ENCODE measurements at regions not wholly inside any gene's neighbourhood (a gene's known extent, or its start where the extent isn't known, plus 50 kb on each side); places are given as distances from the start of the nearest gene placed in this dataset.
"Not testable (repeated sequence)": the region's sequence is repeated elsewhere in the genome, so short reads cannot be mapped to it uniquely, and the experiment has no call there.

DNA sequence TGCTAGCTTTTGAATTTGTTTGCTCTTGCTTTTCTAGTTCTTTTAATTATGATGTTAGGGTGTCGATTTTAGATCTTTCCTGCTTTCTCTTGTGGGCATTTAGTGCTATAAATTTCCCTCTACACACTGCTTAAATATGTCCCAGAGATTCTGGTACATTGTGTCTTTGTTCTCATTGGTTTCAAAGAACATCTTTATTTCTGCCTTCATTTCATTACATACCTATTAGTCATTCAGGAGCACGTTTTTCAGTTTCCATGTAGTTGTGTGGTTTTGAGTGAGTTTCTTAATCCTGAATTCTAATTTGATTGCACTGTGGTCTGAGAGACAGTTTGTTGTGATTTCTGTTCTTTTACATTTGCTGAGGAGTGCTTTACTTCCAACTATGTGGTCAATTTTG lies 51.2 kb upstream of the MB21D2 start:
- DNase-seq (ENCODE audit: low spot score) = not testable (repeated sequence)

DNA sequence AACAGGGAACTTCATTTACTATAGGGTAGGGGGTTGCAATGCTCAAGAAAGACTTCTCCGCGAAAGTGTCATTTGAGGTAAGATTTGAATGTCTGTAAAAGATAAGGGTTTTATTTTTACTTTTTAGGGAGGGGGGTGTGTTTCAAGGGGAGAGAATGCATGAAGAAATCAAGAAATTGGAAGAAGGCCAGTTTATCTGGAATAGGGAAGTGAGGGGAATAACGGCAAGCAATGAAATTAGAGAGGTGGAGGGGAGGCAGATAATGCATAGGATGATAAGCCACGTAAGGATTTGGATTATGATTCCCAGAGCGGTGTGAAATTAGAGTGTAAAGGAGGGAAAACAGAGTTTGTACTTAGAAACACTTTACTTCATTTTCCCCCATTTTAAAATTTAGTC lies 63.0 kb upstream of the MB21D2 start:
- no peak for DNase-seq (ENCODE audit: low spot score)

DNA sequence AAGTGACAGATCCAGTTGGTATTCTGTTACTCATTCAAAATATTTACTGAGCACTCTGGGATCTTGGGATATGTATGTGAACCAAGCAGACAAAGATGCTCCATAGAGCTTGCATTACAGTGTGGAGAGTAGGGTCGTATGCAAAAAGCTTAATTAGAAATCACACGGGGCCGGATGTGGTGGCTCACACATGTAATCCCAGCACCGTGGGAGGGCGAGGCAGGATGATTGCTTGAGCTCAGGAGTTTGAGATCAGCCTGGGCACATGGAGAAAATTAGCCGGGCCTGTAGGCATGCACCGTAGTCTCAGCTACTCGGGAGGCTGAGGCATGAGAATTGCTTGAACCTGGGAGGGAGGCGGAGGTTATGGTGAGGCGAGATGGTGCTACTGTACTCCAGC lies 68.7 kb upstream of the MB21D2 start:
- DNase-seq (ENCODE audit: low spot score) = no peak

DNA sequence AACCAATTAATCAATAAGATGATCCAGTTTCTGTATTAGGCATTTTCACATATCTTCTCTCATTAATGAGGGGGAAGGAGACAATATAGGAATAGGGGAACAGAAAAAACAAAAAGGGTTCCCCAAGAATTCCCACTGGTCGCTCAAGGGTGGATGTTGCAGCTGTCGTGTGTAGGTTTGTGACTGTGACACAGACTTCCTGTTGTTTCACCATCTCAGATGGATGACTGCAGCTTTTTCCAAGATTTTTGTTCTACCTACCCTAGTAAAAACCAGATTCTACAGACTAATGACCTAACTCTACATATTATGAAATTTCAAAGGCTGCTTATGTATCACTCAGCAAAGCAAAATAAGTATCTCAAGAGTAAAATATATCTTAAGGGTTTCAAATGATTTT lies 73.7 kb upstream of the MB21D2 start:
- no peak for DNase-seq (ENCODE audit: low spot score)

DNA sequence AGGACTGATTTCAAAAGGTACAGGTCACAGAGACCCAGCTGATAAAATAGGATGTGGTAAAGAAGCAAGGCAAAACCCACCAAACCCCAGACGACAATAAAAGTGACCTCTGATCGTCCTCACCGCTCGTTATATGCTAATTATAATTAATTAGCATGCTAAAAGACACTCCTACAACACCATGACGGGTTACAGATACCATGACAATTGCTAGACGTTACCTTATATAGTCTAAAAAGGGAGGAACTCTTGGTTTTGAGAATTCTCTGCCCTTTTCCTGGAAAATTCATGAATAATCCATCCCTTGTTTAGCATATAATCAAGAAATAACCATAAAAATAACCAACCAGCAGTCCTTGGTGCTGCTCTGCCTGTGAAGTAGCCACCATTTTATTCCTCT lies 74.7 kb upstream of the MB21D2 start:
- DNase-seq (ENCODE audit: low spot score) = no peak

DNA sequence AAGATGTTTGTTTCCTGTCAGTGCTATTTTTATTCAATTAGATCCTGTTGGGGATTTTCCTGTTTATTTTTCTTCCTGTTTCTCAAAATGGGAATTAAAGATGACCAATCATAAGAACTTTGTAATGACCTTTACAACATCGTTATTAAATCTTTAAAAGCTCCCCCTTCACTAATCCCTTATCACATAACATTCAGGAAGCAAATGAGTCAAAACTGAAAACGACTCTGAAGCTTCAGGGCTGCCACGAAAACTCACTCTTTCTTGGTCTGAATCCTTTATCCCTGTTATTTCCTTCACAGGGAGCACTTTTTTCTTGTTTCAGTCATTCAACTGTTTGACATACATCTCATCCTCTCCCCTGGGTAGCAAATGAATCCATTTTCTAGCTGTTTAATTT lies 75.8 kb upstream of the MB21D2 start:
- DNase-seq (ENCODE audit: low spot score) = no peak

DNA sequence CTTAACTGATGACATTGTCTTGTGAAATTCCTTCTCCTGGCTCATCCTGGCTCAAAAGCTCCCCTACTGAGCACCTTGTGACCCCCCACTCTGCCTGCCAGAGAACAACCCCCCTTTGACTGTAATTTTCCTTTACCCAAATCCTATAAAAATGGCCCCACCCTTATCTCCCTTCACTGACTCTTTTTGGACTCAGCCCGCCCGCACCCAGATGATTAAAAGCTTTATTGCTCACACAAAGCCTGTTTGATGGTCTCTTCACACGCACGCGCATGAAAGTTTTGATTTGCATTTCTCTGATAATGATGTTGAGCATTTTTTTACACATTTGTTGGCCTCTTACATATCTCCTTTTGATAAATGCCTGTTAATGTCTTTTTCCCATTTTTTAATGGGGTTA lies 83.5 kb upstream of the MB21D2 start:
- DNase-seq (ENCODE audit: low spot score) = not testable (repeated sequence)

DNA sequence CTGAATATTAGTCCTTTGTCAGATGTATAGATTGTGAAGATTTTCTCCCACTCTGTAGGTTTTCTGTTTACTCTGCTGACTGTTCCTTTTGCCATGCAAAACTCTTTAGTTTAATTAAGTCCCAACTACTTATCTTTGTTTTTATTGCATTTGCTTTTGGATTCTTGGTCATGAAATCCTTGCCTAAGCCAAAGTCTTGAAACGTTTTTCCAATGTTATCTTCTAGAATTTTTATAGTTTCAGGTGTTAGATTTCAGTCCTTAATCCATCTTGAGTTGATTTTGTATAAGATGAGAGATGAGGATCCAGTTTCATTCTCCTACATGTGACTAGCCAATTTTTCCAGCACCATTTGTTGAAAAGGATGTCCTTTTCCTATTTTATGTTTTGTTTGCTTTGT lies 86.0 kb upstream of the MB21D2 start:
- DNase-seq (ENCODE audit: low spot score) = not testable (repeated sequence)

DNA sequence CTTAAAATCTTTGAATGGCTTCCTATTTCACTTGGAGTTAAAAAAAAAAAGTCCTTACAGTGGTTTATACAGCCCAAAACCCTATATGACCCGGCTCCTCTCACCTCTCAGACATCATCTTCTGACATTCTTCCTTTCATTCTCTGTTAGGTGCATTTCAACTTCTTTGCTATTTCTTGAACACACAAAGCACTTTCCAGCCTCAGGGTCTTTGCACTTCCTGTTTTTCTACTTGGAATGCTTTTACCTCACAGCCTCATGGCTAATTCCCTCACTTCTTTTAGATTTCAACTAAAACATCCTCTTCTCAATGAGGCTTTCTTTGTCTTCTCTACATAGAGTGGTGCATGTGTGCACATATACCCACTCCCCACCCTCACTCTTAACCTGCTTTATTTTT lies 91.0 kb upstream of the MB21D2 start:
- no peak for DNase-seq (ENCODE audit: low spot score)

DNA sequence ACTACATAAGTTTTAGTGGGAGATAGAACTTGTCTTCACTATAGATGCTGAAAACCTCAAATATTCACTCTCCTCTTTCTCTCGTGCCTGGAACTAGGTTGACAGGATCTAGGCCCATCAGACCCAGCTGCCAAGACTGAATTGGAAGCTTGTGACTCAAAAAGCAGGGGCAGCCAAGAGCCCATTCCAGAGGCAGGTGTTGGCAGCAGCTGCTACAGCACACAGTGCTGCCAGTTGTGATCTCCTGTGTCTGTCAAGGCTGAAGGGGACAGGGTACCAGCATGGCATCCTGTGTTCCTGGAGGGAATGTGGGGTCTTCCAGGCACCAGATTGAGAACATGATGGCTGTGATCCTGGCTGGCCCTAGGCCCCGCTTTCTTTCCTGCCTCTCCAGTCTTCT lies 92.5 kb upstream of the MB21D2 start:
- no peak for DNase-seq (ENCODE audit: low spot score)

DNA sequence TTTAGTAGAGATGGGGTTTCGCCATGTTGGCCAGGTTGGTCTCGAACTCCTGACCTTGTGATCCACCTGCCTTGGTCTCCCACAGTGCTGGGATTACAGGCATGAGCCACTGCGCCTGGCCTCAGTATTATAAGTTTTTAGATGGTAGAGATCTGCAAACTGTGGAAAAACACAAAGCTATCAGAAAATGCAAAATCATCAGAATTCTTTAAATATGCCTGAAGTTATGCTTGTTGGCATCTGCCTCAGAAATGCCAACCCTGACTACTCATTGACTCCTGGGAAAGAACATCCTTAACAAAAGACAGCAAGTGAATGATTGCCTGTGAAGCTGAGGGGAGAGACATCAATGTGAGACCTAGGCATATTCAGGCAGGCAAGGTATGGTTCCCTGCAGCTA lies 94.3 kb upstream of the MB21D2 start:
- no peak for DNase-seq (ENCODE audit: low spot score)

DNA sequence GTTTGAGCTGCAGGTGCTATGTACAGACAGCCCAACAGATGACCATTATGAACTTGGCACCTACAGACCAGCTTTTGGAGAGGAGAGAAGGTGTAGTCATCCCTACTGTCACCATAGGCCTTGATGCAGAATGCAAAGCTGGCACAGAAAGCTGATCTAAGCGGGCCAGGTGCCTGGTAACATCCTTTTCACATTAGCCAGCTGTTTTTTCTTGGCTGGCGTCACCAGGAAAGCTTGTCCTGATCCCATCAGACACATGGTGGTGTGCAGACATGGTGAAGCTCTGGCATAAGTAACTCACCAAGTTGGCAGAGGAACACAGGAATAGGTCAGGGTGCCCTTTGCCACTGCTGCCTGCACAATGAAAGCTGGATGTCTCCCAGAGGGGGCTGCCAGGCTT lies 97.2 kb upstream of the MB21D2 start:
- DNase-seq (ENCODE audit: low spot score) = no peak

DNA sequence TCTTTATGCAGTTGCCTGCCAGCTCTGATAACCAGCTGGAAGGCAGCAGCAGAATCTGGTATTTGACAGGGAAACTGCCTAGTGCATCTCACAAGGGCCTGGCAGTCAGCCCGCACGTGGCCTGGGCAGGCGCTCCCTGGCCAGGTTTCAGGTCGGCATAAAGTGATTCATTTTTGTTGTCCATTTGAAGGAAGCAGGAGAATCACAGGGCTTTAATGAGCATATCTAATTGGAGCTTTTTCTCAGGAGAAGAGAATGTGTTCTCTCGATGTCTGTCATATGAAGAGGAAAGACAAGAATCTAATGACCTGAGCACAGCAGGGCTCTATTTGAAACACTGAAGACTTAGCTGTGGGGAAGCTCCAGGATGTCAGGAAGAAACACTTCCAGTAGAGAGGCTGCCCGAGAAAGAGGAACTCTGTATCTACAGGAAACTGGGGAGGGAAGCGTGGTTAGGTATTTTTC lies 98.8 kb upstream of the MB21D2 start:
- DNase-seq (ENCODE audit: low spot score) = no peak

DNA sequence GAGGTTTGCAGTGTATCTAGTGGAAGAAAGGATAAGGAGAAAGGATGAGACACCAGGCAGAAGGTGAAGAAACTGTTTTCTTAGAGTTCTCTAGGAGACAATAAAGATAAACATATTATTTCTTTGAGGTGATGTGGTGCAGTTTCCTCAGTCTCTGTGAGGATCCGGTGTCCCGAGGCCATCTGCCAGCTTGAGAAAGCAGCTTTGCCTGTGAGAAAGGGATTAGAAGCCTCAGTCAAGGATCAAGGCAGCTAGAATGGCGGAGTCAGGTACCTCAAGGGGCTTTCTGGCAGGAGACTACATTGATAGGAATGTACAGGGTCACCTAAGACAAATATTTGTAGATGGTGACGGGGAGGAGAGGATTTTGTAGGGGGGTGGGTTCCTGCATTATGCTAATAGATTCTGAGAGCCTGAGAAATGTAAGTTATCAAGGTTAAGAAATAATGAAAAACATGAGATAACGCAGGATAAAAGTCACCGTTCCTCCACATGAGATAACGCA lies 103.9 kb upstream of the MB21D2 start:
- DNase-seq (ENCODE audit: low spot score) = no peak

DNA sequence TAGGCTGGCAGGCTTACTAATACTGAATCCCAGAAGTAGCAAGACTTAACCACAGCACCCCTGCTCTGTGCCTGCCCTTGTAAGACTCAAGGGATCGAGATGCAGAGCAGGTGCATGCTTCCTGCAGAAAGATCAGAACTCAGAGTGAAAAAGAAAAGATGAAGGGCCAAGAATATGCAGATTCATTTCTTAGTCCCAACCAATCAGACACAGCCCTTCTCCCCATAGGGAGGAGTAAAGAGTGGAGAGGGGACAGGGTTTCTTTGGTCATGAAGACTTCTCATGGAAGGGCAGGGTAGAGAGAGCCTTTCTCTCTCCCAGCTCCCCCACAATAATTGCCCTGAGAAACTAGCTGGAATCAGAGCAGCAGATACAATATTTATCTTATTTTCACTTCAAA lies 105.6 kb upstream of the MB21D2 start:
- DNase-seq (ENCODE audit: low spot score) = no peak

DNA sequence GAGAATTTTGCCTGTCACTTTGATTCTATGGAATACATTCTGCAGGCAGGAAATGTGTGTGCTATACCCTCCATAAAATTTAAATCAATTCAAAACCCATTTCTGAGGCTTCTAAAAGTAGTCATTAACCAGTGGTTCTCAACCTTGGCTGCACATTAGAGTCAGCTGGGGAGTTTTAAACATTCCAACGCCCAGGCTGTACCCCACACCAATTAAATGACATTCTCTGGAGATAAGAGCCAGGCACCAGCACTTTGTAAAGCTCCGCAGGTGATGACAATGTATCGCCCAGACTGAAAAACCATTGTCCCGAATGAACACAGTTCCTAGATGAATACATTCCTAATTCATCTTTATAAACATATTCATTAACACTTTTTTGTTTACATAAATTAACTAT lies 110.6 kb upstream of the MB21D2 start:
- no peak for DNase-seq (ENCODE audit: low spot score)

DNA sequence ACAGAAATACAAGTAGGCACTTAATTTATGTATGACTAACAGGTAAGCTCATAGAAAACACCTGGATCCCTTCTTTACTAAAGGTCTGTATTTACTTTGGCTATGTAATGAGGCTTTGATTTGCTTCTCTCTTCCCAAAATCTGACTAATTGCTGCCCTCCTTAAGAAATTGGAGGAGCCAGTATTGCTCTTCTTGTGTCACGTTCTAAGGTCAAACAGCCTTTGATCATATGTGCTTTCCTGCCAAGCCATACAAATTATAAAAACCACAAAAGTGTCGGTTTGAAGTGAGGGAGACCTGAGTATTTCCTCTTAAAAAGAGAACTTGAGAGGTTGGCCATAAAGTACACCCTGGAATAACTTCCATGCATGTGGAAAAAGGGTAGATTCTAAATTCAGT lies 112.1 kb upstream of the MB21D2 start:
- no peak for DNase-seq (ENCODE audit: low spot score)

DNA sequence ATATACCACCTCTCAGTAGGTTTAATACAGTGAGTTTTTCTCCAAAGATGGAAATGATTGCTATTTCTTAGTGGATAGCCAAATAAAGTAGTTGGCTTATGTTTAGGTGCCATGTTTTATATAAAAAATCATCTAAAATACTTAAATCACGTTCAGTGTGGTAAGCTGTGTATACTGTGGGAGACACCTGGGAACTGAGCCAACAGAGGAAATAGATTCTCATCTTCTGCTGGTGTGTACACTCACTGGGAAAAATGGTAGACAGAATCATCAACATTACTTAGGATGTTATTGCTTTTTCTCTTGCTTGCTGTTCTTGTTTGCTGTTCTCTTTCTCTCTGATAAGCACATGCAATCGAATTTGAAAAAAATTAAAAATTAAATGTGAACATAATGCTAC lies 112.6 kb upstream of the MB21D2 start:
- no peak for DNase-seq (ENCODE audit: low spot score)

DNA sequence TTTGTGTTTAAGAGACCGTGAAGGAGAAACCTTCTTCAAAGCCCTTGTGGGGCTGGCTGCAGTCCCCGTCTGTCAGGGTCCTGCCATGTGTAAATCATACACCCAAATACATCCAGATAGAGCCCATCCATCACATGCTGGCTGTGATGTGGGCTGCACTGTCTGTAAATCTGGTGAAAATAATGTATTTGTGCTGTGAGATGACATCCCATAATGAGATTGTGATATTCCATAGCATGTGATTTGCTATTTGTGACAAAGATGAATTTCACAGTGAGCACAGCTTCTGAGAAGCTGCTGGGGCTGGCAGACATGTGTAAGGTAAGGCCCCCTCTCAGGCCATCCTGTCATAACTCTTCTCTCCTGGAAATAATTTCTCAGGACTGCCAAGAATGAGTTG lies 114.3 kb upstream of the MB21D2 start:
- DNase-seq (ENCODE audit: low spot score) = no peak

DNA sequence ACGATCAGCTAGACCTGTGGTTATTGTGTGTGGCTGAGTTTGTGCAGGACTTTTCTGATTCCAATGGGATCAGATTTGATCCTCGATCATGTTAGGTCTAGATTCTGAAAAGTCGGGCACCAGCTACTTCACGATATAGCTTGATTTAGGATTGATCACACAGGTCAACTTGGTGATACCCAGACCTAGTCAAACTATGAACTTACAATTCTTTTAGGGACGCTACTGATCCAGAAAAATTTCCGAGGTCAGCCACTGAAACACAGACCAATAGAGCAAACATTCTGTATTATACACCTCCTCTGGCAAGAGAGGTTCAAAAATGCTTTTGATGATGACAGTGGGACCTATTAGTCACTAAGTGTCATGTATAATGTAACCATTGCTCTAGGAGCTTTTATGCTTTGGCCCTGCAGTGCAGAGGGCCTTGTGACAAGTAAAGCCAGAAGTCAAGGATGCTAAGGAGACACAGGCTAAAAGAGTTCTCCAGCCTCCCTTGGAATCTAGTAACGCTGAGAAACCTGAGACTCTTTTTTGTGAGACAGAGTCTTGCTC lies 115.6 kb upstream of the MB21D2 start:
- DNase-seq (ENCODE audit: low spot score) = no peak

DNA sequence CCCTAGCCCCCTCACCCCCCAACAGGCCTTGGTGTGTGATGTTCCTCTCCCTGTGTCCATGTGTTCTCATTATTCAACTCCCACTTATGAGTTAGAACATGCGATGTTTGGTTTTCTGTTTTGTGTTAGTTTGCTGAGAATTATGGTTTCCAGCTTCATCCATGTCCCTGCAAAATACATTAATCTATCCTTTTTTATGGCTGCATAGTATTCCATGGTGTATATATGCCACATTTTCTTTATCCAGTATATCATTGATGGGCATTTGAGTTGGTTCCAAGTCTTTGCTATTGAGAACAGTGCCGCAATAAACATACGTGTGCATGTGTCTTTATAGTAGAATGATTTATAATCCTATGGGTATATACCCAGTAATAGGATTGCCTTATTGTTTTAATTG lies 120.2 kb upstream of the MB21D2 start:
- not testable (repeated sequence) for DNase-seq (ENCODE audit: low spot score)

DNA sequence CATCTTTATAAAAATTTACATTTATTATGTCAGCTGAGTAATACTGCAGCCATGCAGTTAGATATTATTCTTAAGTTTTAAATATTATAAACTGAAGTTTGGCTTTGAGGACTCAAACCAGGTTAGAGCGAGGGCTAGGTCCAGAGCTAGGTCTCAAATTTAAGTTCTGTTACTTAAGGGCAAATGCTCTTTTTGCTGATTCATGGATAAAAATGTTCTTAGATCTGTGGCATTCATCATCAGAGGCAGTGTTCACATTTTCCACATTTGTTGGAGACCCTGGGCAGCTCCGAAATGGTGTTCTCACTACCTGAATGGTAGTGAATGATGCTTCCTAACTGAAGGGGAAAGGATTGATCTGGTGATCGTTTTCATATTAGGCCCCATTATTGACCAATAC lies 121.4 kb upstream of the MB21D2 start:
- no peak for DNase-seq (ENCODE audit: low spot score)

DNA sequence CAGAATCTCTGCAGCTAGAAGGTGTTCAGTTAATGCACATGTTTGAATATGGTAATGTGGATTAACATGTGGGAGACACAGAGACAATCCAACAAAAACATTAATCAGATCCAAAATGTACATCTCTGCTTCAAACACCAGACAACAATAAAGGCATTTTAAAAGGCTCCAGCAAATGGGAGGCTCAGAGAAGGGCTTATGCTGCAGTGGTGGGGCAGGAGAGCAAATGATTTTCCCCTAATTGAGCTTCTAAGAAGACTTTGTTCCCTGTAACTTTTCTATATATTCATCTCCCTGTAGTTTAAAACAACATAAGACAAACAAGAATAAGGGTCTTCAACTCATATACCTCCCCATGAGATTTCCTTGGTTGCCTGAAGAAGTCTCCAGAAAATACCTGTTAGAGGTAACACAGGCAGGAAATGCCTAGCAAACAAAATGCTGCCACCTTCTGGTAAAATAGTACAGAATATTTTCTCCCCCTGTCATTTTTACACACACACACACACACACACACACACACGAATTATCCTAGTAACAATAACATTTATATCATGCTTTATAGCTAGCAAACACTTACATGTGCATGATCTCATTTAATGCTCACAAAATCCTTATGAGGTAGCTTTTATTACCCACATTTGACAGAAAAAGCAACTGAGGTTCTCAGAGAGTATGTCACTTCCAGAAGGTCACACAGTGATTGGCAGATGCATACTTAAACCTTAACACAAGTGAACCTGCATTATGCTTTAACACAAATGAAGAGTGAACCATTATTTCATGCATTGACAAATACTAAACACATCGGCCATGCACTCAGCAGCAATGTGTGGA lies 123.4 kb upstream of the MB21D2 start:
- peak; percentile 12 for DNase-seq (ENCODE audit: low spot score)

DNA sequence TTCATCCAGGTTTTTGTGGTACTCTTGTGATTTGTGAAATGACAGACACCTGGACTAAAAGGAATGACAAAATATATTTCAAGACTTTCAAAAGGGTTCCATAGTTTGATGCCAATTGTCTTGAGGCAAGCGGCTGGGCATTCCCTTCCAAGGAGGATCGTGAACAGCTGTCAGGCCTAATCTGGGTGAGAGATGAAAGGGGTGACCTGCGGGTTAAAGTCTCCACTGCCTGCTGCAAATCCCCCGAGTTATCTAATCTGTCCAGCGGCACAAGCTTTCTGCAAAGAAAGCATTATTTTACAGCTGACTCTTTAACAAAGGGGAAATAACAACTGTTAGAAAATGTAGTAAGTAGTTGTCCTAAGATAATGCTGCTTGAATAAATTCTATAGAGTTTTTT lies 128.7 kb upstream of the MB21D2 start:
- DNase-seq (ENCODE audit: low spot score) = no peak
